ENCODE measurements at regions not wholly inside any gene's neighbourhood (a gene's known extent, or its start where the extent isn't known, plus 50 kb on each side); places are given as distances from the start of the nearest gene placed in this dataset.

- TF ChIP-seq CTCF (IDR thresholded peaks at IDR 0.05; ENCODE audit: low read depth, low read length, missing control alignments): no peak
- no peak for DNase-seq (ENCODE audit: low read depth)
- H3K4me3 ChIP-seq (ENCODE audit: low read depth, low read length): no peak overlapping the region
- in situ Hi-C loops (cut with HindIII; ENCODE audit: low sequenced_read_pairs): no loop called here
Observed at GRCh38 chrX:38975368-38975942, 174.2 kb downstream of the MID1IP1 start.

- TF ChIP-seq CTCF (IDR thresholded peaks at IDR 0.05; ENCODE audit: low read depth, low read length, missing control alignments): no peak
- in situ Hi-C loops (cut with HindIII; ENCODE audit: low sequenced_read_pairs): no loop called here
- DNase-seq (ENCODE audit: low read depth): no peak
- no peak overlapping the region for H3K4me3 ChIP-seq (ENCODE audit: low read depth, low read length)
Observed at GRCh38 chrX:38982370-38982769, 181.1 kb downstream of the MID1IP1 start.

DNA sequence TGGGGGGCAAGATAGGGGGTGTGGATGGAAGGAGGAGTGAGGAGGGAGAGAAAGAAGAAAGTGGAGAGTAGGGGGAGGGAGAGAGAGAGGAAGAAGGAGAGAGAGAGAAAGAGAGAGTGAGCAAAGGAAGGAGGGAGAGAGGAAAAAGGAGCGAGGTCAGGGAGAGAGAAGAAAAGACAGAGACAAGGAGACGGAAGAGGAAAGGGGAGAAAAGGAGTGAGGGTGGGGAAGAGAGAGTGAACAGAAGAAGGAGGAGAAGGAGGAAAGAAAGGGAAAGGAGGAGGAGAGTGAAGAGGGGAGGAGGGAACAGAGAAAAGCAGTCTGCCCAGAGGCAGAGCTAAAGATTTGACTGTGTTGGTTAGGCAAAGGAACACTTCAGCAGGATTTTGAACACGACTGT is 181.6 kb downstream of the MID1IP1 start:
- H3K4me3 ChIP-seq (ENCODE audit: low read depth, low read length): no peak overlapping the region
- in situ Hi-C loops (cut with HindIII; ENCODE audit: low sequenced_read_pairs): no loop called here
- no peak for TF ChIP-seq CTCF (IDR thresholded peaks at IDR 0.05; ENCODE audit: low read depth, low read length, missing control alignments)
- no peak for DNase-seq (ENCODE audit: low read depth)

DNA sequence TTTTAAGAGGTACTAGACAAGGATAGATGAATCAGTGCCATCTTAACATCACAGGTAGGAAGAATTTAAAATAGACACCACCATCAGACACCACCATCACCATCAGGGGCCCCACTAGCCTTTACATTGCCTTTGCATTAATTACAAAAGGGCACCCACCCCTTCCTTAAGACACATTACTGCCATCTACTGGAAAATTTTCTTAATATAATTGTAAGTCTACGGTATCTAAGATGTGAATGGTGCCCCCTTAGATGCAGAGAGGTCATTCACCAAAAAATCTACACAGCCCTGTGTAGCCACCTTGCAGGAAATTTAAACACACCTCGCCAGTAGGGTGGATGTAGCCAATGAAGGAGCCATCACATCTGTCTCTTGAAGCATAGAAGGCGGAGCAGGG is 184.1 kb downstream of the MID1IP1 start:
- no peak for DNase-seq (ENCODE audit: low read depth)
- H3K4me3 ChIP-seq (ENCODE audit: low read depth, low read length): no peak overlapping the region
- peak; percentile 2 for TF ChIP-seq CTCF (IDR thresholded peaks at IDR 0.05; ENCODE audit: low read depth, low read length, missing control alignments)
- in situ Hi-C loops (cut with HindIII; ENCODE audit: low sequenced_read_pairs): no loop called here

DNA sequence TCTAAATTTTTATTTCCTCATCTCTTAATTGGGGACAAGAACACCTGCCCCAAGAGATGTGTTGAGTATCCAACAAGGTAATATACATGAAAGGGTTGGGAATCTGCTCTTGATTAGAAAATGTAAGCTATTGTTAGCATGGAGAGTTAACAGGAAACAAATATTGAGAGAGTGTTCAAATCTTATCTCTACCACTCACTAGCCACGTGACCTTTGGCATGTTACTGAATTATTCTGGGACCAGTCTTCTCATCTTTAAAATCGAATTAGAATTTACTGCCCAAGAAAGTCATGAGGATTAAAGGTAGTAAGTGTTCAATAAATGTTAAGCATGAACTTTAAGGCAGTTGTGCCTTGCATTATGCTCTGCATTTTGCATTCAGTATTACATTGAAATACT is 184.7 kb downstream of the MID1IP1 start:
- H3K4me3 ChIP-seq (ENCODE audit: low read depth, low read length): no peak overlapping the region
- DNase-seq (ENCODE audit: low read depth): no peak
- no peak for TF ChIP-seq CTCF (IDR thresholded peaks at IDR 0.05; ENCODE audit: low read depth, low read length, missing control alignments)
- in situ Hi-C loops (cut with HindIII; ENCODE audit: low sequenced_read_pairs): no loop called here

- no peak for TF ChIP-seq CTCF (IDR thresholded peaks at IDR 0.05; ENCODE audit: low read depth, low read length, missing control alignments)
- no peak for DNase-seq (ENCODE audit: low read depth)
- in situ Hi-C loops (cut with HindIII; ENCODE audit: low sequenced_read_pairs): no loop called here
- no peak overlapping the region for H3K4me3 ChIP-seq (ENCODE audit: low read depth, low read length)
Observed at GRCh38 chrX:38986586-38986985, 185.3 kb downstream of the MID1IP1 start.
